Activated CD8-positive, alpha-beta T cell treated with anti-CD3 and anti-CD28 coated beads for 36 hours (primary cell): ENCODE measurements at regions not wholly inside any gene's neighbourhood (a gene's known extent, or its start where the extent isn't known, plus 50 kb on each side); places are given as distances from the start of the nearest gene placed in this dataset.

Source experiments
- ATAC-seq: fragments of 200-7000 bp; cut with Tn5 transposase; one replicate; pipeline ENCODE4 v1.10.0; 2021; ENCODE audit warnings: mild to moderate bottlenecking, moderate library complexity
- CTCF ChIA-PET: fragments of 350-600 bp; sonication (Branson Sonifier 250); formaldehyde crosslinking; loops from one replicate; lab custom pipeline; 2021; ENCODE audit warnings: antibody characterized with exemption; lab: Charles Lee
- POLR2A ChIA-PET: fragments of 350-600 bp; sonication (Branson Sonifier 250); formaldehyde crosslinking; loops from one replicate; lab custom pipeline; 2021; ENCODE audit warnings: antibody characterized with exemption; lab: Charles Lee
- DNase-seq: peaks from one replicate; pipeline ENCODE4 v3.0.0-alpha.2; 2020
- H3K27ac Mint-ChIP-seq: one replicate; pipeline ENCODE4 v1.8.0; 2021; ENCODE audit warnings: mild to moderate bottlenecking, mixed read lengths
- H3K27me3 Mint-ChIP-seq: one replicate; pipeline ENCODE4 v1.8.0; 2021; ENCODE audit warnings: mixed read lengths
- H3K36me3 Mint-ChIP-seq: one replicate; pipeline ENCODE4 v1.8.0; 2021; ENCODE audit warnings: low read depth, mixed read lengths
- H3K4me1 Mint-ChIP-seq: one replicate; pipeline ENCODE4 v1.8.0; 2021; ENCODE audit warnings: low read depth, mixed read lengths
- H3K4me3 Mint-ChIP-seq: one replicate; pipeline ENCODE4 v1.8.0; 2021; ENCODE audit warnings: mild to moderate bottlenecking, moderate library complexity, mixed read lengths
- H3K9me3 Mint-ChIP-seq: one replicate; pipeline ENCODE4 v1.8.0; 2021; ENCODE audit warnings: mixed read lengths
- intact Hi-C: fragments of 100-400 bp; cut with micrococcal nuclease; formaldehyde crosslinking; loops from one replicate; pipeline ENCODE4 v1.10.0; 2022
- TF ChIP-seq, protein P1 (sequence below): fragments of 200-600 bp; IDR thresholded peaks from one replicate; pipeline ENCODE4 v1.8.0; 2022; ENCODE audit warnings: antibody characterized with exemption, mild to moderate bottlenecking

DNA sequence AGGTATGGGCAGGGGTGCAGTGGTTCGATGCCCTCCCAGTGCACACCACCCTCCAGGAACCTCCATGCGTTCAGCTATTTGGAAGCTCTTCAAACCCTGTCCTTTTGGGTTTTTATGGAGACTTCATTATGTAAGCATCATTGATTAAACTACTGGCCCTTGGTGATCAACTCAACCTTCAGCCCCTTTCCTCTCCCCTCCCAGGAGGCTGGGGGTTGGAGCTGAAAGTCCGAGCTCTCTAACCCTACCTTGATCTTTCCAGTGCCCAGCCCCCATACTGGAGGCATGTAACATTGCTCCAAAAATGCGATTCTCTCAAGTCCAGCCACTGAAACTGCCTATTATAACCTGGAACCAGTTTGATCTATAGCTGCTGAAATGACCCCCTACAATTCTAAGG is 188.1 kb downstream of the IPO8 start:
- DNase-seq (no peak), ATAC-seq (no peak)
- TF ChIP-seq, protein P1, sequence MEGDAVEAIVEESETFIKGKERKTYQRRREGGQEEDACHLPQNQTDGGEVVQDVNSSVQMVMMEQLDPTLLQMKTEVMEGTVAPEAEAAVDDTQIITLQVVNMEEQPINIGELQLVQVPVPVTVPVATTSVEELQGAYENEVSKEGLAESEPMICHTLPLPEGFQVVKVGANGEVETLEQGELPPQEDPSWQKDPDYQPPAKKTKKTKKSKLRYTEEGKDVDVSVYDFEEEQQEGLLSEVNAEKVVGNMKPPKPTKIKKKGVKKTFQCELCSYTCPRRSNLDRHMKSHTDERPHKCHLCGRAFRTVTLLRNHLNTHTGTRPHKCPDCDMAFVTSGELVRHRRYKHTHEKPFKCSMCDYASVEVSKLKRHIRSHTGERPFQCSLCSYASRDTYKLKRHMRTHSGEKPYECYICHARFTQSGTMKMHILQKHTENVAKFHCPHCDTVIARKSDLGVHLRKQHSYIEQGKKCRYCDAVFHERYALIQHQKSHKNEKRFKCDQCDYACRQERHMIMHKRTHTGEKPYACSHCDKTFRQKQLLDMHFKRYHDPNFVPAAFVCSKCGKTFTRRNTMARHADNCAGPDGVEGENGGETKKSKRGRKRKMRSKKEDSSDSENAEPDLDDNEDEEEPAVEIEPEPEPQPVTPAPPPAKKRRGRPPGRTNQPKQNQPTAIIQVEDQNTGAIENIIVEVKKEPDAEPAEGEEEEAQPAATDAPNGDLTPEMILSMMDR = no peak
- peaks cover 1% of the 10 kb centered on the region for H3K27me3 Mint-ChIP-seq
- no peaks in the 10 kb centered on the region for H3K36me3 Mint-ChIP-seq
- no peak overlapping the region for H3K27ac Mint-ChIP-seq
- H3K4me1 Mint-ChIP-seq = no peaks in the 10 kb centered on the region
- CTCF ChIA-PET = no interaction called here
- no peak overlapping the region for H3K4me3 Mint-ChIP-seq
- intact Hi-C loops = no loop called here
- H3K9me3 Mint-ChIP-seq = no peaks in the 10 kb centered on the region
- POLR2A ChIA-PET = no interaction called here

DNA sequence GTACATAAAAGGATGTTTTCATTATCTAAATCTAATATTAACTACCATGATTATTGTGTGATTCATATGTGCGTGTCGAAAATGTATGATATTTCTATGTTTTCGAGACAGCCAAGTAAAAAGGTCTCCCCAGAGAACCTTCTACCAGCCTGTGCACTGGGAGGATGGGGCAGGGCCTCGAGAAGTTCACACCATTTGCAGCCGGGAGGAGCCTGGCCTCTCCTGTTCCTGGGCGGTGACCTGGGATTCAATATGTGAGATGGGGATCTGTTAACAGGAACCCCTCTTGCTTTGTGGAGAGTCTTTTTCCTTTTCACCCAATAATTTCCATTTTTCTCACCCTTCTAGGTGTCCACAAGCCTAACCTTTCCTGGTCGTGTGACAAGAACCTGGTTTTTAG is 189.3 kb downstream of the IPO8 start:
- ChIA-PET CTCF (no interaction called here), POLR2A (no interaction called here)
- peaks cover 3% of the 10 kb centered on the region for H3K27me3 Mint-ChIP-seq
- DNase-seq = no peak
- no peak overlapping the region for H3K27ac Mint-ChIP-seq
- H3K4me1 Mint-ChIP-seq = no peaks in the 10 kb centered on the region
- no peaks in the 10 kb centered on the region for H3K9me3 Mint-ChIP-seq
- intact Hi-C loops = no loop called here
- TF ChIP-seq, protein P1 = no peak
- no peaks in the 10 kb centered on the region for H3K36me3 Mint-ChIP-seq
- H3K4me3 Mint-ChIP-seq = no peak overlapping the region
- ATAC-seq = no peak

DNA sequence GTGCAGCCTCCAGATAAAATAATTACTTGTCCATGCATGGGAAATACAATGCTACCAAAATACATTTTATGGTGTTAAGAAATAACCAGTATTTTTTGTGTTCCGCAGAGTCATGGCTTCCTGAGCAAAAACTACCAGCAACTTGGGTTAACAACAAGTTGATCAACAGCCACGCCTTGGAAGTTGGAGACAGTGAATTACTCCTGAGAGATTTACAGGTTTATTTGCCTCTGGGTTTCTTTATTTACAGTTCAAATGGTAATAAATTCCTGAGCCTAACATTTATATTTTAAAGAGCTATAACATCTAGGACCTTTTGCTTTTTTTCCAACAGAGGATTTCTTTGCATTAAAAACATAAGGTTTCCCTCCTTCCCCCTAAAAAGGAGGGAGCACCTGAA is 194.0 kb downstream of the IPO8 start:
- H3K4me1 Mint-ChIP-seq = no peaks in the 10 kb centered on the region
- H3K9me3 Mint-ChIP-seq = no peaks in the 10 kb centered on the region
- POLR2A ChIA-PET = no interaction called here
- H3K36me3 Mint-ChIP-seq = no peaks in the 10 kb centered on the region
- intact Hi-C loops = no loop called here
- DNase-seq = no peak
- TF ChIP-seq, protein P1 = no peak
- no peak overlapping the region for H3K27ac Mint-ChIP-seq
- no peak overlapping the region for H3K4me3 Mint-ChIP-seq
- no peak for ATAC-seq
- peaks cover 3% of the 10 kb centered on the region for H3K27me3 Mint-ChIP-seq
- CTCF ChIA-PET = no interaction called here

DNA sequence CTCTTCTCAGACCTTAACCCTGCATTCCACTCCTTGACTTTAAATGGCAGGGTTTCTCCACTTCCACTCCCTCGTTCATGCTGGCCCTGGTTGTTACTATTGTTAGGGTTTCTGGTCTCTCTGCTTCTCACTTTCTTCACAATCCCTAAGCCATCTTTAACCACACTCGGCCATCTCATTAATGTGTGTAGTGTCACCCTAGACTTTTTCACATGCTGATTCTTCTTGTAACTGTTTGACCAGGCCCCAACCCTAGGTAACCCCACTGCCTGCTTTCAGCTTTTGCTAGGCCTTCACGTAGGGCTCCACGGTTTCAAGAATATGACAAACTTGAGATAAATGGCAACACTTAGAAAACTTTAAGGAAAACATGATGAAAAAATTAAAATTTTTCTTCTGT is 195.1 kb downstream of the IPO8 start:
- Mint-ChIP-seq H3K27me3 (peaks cover 3% of the 10 kb centered on the region), H3K4me3 (no peak overlapping the region), H3K9me3 (no peaks in the 10 kb centered on the region), H3K4me1 (no peaks in the 10 kb centered on the region), H3K36me3 (no peaks in the 10 kb centered on the region), H3K27ac (no peak overlapping the region)
- ATAC-seq = no peak
- intact Hi-C loops = no loop called here
- ChIA-PET CTCF (no interaction called here), POLR2A (no interaction called here)
- no peak for DNase-seq
- TF ChIP-seq, protein P1 = no peak

DNA sequence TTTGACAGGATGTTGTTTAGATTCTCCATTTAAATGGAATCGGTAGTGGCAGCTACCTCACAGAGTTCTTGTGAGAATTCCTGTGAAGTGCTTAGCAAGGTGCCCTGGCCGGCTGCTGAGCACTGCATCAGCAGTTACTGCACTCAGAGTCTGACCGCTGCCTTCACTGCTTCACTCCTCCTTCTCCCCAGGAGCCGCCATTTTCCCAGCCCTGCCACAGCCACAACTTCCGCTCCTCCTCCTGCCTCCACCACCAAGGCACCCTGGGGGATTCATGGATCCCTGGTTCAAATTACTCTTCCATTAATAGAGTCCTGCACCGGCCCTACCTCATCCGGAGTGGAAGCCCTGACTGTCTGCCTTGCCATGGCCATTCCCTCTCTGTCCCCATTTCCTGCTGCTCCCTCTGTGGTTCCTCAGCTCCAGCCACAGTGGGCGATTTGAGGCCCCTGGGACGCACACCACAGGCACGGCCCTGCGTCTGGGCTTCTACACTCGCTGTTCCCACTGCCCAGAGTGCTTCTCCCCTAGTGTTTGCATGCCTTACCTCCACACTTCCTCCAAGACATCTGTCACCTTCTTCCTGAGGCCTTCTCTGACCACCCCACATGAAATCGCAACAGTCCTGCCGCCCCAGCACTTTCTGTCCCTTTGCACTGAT is 210.3 kb downstream of the IPO8 start:
- intact Hi-C loops = no loop called here

More for the DNA sequence above, 210.3 kb downstream of the IPO8 start:
- TF ChIP-seq, protein P1 = no peak
- Mint-ChIP-seq H3K27me3 (no peaks in the 10 kb centered on the region), H3K36me3 (no peaks in the 10 kb centered on the region), H3K27ac (no peak overlapping the region), H3K9me3 (no peaks in the 10 kb centered on the region), H3K4me3 (no peak overlapping the region), H3K4me1 (no peaks in the 10 kb centered on the region)
- ATAC-seq (no peak), DNase-seq (no peak)
- CTCF ChIA-PET = no interaction called here
- POLR2A ChIA-PET = no interaction called here
